ENCODE measurements at regions not wholly inside any gene's neighbourhood (a gene's known extent, or its start where the extent isn't known, plus 50 kb on each side); places are given as distances from the start of the nearest gene placed in this dataset.

GRCh38 chr11:92594251-92594650 lies 369.6 kb downstream of the FAT3 start:
- TF ChIP-seq EZH2 (IDR thresholded peaks at IDR 0.05; ENCODE audit: insufficient read depth, poor library complexity, severe bottlenecking) (no peak), EZH2phosphoT487 (IDR thresholded peaks at IDR 0.05; ENCODE audit: insufficient read depth, low read depth) (no peak)

Measured in GM23248 (cell line).